ENCODE measurements at regions not wholly inside any gene's neighbourhood (a gene's known extent, or its start where the extent isn't known, plus 50 kb on each side); places are given as distances from the start of the nearest gene placed in this dataset.
"Not testable (repeated sequence)": the region's sequence is repeated elsewhere in the genome, so short reads cannot be mapped to it uniquely, and the experiment has no call there.

DNA sequence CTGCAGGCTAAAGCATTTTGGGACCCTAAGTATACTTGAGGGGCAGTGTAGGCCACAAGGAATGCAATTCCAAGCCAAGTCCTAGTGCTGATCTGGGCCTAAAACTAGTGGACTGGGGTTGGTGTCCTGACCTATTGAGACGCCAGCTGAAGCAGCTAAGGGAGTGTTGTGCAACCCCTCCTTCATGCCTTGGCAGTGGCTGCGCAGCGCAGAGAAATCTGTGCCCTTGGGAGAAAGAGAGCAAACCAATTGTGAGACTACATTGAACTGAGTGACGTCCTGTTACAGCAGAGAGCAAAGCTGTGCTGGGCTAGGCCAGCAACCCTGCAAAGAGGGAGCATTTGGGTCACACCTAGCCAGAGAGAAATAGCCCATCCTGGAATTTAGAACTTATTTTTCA is 2715.0 kb upstream of the PCDH20 start:
- H3K9ac ChIP-seq (ENCODE audit: low read depth, low read length), result no peak overlapping the region
- no peaks in the 10 kb centered on the region for H3K27me3 ChIP-seq (ENCODE audit: control insufficient read depth, insufficient read depth, low read length)
- no peak overlapping the region for H3K4me2 ChIP-seq (ENCODE audit: low read length)
- no peak overlapping the region for H3K4me3 ChIP-seq (ENCODE audit: low read length)
- H3K9me3 ChIP-seq (replicated peaks; ENCODE audit: low read length), result no peaks in the 10 kb centered on the region
- no peaks in the 10 kb centered on the region for H3K4me1 ChIP-seq (ENCODE audit: control insufficient read depth, insufficient read depth, low read length)
- no peaks in the 10 kb centered on the region for H3K36me3 ChIP-seq (ENCODE audit: insufficient read depth, low read length)

DNA sequence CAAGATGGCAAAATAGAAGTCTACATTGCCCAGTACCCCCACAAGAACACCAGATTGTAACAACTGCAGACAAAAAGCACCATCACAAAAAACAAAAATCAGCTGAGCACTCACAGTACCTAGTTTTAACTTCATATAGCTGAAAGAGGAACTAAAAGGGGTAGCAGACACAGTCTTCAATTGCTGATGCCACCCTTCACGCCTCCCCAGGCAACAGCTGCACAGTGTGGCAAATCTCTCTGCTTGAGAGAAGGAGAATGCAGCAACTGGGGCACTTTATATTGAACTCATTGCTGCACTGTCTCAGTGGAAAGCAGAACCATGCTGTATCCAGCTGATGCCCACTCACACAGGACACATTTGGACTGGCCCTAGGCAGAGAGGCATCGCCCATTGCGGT is 2714.5 kb upstream of the PCDH20 start:
- Histone ChIP-seq H3K4me3 (ENCODE audit: low read length) (no peak overlapping the region), H3K4me1 (ENCODE audit: control insufficient read depth, insufficient read depth, low read length) (no peaks in the 10 kb centered on the region), H3K36me3 (ENCODE audit: insufficient read depth, low read length) (no peaks in the 10 kb centered on the region), H3K9ac (ENCODE audit: low read depth, low read length) (no peak overlapping the region), H3K27me3 (ENCODE audit: control insufficient read depth, insufficient read depth, low read length) (no peaks in the 10 kb centered on the region), H3K9me3 (replicated peaks; ENCODE audit: low read length) (no peaks in the 10 kb centered on the region), H3K4me2 (ENCODE audit: low read length) (no peak overlapping the region)

DNA sequence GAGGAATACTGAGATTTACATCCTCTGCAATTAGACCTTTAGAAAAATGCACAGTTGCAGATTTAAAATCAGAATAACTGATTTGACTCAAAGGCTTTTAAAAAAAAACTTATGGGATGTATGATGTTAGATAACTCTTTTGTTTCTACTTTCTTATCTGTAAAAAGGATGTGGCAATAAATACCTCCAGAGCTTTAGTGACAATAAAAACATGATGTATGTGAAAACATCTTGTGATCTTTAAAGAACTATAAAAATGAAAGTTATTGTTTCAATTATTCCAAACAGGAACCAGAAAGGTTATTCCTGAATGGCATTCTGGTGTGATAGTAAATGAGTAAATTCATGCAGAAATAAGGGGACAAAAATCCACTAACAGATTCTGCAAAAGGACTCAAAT is 2712.2 kb upstream of the PCDH20 start:
- Histone ChIP-seq H3K36me3 (ENCODE audit: insufficient read depth, low read length) (no peaks in the 10 kb centered on the region), H3K4me2 (ENCODE audit: low read length) (no peak overlapping the region)

DNA sequence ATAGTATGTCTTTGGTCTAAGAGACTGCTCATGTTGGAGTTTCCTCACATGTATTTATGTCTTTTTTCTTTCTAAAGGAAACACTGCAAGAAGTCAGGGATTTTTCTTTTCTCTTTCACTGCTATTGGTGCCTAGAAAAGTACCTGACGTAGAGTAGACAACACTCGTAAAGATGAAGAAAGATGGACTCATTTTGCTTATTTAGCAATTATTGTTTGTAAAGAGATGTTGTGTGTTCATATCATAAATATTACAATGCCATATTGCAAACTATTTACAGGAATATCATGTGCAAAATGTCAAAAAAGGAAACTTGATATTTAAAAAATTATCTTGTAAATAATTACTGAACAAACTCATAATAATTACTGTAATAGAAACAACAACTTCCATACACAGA is 2711.5 kb upstream of the PCDH20 start:
- no peak overlapping the region for H3K9ac ChIP-seq (ENCODE audit: low read depth, low read length)
- H3K4me3 ChIP-seq (ENCODE audit: low read length), result no peak overlapping the region
- no peaks in the 10 kb centered on the region for H3K27me3 ChIP-seq (ENCODE audit: control insufficient read depth, insufficient read depth, low read length)
- peaks cover 5% of the 10 kb centered on the region for H3K4me1 ChIP-seq (ENCODE audit: control insufficient read depth, insufficient read depth, low read length)
- no peaks in the 10 kb centered on the region for H3K9me3 ChIP-seq (replicated peaks; ENCODE audit: low read length)
- H3K4me2 ChIP-seq (ENCODE audit: low read length), result no peak overlapping the region
- H3K36me3 ChIP-seq (ENCODE audit: insufficient read depth, low read length), result no peaks in the 10 kb centered on the region

More for the DNA sequence above, 2712.2 kb upstream of the PCDH20 start:
- Histone ChIP-seq H3K9ac (ENCODE audit: low read depth, low read length) (no peak overlapping the region), H3K27me3 (ENCODE audit: control insufficient read depth, insufficient read depth, low read length) (no peaks in the 10 kb centered on the region), H3K9me3 (replicated peaks; ENCODE audit: low read length) (no peaks in the 10 kb centered on the region), H3K4me3 (ENCODE audit: low read length) (no peak overlapping the region), H3K4me1 (ENCODE audit: control insufficient read depth, insufficient read depth, low read length) (peaks cover 5% of the 10 kb centered on the region)

DNA sequence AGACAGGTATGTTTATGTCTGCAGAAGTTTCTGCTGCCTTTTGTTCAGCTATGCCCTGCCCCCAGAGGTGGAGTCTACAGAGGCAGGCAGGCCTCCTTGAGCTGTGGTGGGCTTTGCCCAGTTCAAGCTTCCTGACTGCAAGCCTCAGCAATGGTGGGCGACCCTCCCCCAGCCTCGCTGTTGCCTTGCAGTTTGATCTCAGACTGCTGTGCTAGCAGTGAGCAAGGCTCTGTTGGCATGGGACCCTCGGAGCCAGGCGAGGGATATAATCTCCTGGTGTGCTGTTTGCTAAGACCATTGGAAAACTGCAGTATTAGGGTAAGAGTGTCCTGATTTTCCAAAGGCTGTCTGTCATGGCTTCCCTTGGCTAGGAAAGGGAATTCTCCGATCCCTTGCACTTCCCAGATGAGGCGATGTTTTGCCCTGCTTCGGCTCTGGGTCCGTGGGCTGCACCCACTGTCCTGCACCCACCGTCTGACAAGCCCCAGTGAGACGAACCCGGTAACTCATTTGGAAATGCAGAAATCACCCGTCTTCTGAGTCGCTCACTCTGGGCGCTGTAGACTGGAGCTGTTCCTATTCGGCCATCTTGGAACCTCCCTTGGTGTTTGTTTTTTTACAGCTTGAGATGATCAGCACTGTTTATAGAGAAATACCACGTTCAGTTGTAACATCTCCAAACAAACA is 2705.5 kb upstream of the PCDH20 start:
- H3K9ac ChIP-seq (ENCODE audit: low read depth, low read length); H3K4me2 ChIP-seq (ENCODE audit: low read length); H3K9me3 ChIP-seq (replicated peaks; ENCODE audit: low read length); H3K36me3 ChIP-seq (ENCODE audit: insufficient read depth, low read length); H3K4me3 ChIP-seq (ENCODE audit: low read length); H3K27me3 ChIP-seq (ENCODE audit: control insufficient read depth, insufficient read depth, low read length); H3K4me1 ChIP-seq (ENCODE audit: control insufficient read depth, insufficient read depth, low read length): not testable (repeated sequence)

DNA sequence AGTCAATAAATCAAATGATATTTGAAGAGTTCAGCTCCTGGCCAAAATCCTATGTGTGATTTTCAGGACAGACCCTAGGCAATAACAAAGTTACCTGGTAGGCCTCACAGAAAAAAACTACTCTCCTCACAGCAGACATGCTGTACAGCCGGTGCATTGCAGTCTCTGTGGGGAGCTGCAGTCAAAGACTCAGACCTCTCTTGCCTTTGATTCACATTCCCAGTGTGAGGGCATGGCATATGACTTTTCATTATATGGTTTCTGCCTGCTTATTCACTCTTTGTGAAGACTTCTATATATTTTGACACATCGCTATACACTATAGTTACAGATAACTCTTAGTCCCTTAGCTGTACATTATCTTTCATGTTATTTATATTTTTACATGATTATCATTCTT is 2684.3 kb upstream of the PCDH20 start:
- Histone ChIP-seq H3K36me3 (ENCODE audit: insufficient read depth, low read length) (no peaks in the 10 kb centered on the region), H3K4me3 (ENCODE audit: low read length) (no peak overlapping the region), H3K9ac (ENCODE audit: low read depth, low read length) (no peak overlapping the region), H3K27me3 (ENCODE audit: control insufficient read depth, insufficient read depth, low read length) (no peaks in the 10 kb centered on the region), H3K4me2 (ENCODE audit: low read length) (no peak overlapping the region), H3K4me1 (ENCODE audit: control insufficient read depth, insufficient read depth, low read length) (no peaks in the 10 kb centered on the region), H3K9me3 (replicated peaks; ENCODE audit: low read length) (no peaks in the 10 kb centered on the region)

DNA sequence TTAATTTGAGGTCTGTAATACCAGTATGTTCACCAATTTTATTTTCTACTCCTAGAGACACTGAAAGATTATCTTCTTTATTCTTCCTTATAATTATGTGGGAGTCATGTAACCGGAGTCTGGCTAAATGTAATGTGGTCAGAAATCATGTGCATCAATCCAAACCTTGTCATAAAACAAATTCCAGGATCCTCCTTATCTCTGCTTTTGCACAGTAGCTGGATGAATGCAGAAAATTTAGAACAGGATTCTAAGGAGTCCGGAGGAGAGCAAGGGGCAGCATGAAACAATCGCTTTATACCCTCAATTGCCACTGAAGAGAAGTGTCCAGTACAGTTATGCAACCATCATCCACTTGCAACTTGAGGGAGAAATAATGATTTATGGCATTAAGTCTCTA is 2674.7 kb upstream of the PCDH20 start:
- H3K4me1 ChIP-seq (ENCODE audit: control insufficient read depth, insufficient read depth, low read length), result no peaks in the 10 kb centered on the region
- no peak overlapping the region for H3K4me3 ChIP-seq (ENCODE audit: low read length)
- H3K9me3 ChIP-seq (replicated peaks; ENCODE audit: low read length), result no peaks in the 10 kb centered on the region
- no peaks in the 10 kb centered on the region for H3K27me3 ChIP-seq (ENCODE audit: control insufficient read depth, insufficient read depth, low read length)
- H3K36me3 ChIP-seq (ENCODE audit: insufficient read depth, low read length), result no peaks in the 10 kb centered on the region
- no peak overlapping the region for H3K9ac ChIP-seq (ENCODE audit: low read depth, low read length)
- no peak overlapping the region for H3K4me2 ChIP-seq (ENCODE audit: low read length)

DNA sequence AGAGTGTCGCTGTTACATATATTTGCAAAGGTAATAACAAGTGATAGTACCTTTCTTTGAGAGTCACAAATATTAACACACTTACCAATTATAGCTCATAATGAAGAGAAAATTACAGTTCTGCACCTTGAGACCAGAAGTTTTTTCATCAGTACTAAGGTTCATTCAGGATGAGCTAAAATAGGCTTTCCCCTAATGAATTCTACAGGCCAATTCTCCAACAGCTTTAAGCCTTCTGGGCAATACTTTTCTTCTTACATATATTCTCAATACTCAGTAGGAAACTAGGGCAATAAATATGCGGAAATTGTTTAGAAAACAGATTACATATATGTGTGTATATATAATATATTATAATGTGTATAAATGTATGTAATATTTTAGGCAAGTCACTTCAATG is 2672.8 kb upstream of the PCDH20 start:
- no peak overlapping the region for H3K4me2 ChIP-seq (ENCODE audit: low read length)
- H3K4me1 ChIP-seq (ENCODE audit: control insufficient read depth, insufficient read depth, low read length), result no peaks in the 10 kb centered on the region
- no peak overlapping the region for H3K9ac ChIP-seq (ENCODE audit: low read depth, low read length)
- H3K9me3 ChIP-seq (replicated peaks; ENCODE audit: low read length), result no peaks in the 10 kb centered on the region
- H3K36me3 ChIP-seq (ENCODE audit: insufficient read depth, low read length), result no peaks in the 10 kb centered on the region
- no peaks in the 10 kb centered on the region for H3K27me3 ChIP-seq (ENCODE audit: control insufficient read depth, insufficient read depth, low read length)
- H3K4me3 ChIP-seq (ENCODE audit: low read length), result no peak overlapping the region

DNA sequence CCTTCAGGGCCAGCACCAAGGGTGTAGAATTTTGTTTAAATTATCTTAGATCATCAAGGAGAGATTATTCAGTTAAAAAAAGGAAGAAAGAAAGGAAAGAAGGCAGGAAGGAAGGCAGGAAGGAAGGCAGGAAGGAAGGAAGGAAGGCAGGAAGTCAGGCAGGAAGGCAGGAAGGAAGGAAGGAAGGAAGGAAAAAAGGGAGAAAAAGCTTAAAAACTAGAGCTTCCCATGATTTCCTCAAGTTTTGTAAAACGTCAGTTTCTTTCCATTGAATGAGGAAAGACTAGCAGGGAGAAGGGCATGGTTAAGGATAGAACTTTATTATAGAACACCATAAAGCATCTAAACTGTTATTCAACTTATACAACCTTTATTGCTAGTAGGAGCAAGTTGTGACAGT is 2672.0 kb upstream of the PCDH20 start:
- H3K36me3 ChIP-seq (ENCODE audit: insufficient read depth, low read length), result no peaks in the 10 kb centered on the region
- no peaks in the 10 kb centered on the region for H3K27me3 ChIP-seq (ENCODE audit: control insufficient read depth, insufficient read depth, low read length)
- H3K4me3 ChIP-seq (ENCODE audit: low read length), result no peak overlapping the region
- no peaks in the 10 kb centered on the region for H3K9me3 ChIP-seq (replicated peaks; ENCODE audit: low read length)
- H3K4me1 ChIP-seq (ENCODE audit: control insufficient read depth, insufficient read depth, low read length), result no peaks in the 10 kb centered on the region
- no peak overlapping the region for H3K9ac ChIP-seq (ENCODE audit: low read depth, low read length)
- no peak overlapping the region for H3K4me2 ChIP-seq (ENCODE audit: low read length)

DNA sequence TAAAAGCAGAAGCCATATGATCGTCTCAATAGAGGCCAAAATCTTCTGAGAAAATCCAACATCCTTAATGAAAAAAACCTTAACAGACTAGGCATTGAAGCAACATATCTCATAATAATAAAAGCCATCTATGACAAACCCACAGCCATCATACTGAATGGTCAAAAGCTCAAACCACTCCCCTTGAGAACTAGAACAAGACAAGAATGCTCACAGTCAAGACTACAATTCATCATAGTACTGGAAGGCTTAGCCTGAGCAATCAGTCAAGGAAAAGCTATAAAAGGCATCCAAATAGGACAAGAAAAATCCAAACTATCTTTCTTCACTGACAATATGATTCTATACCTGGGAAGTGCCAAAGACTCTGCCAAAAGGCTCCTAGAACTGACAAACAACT is 2668.2 kb upstream of the PCDH20 start:
- Histone ChIP-seq H3K4me2 (ENCODE audit: low read length) (no peak overlapping the region), H3K4me3 (ENCODE audit: low read length) (no peak overlapping the region), H3K9ac (ENCODE audit: low read depth, low read length) (no peak overlapping the region), H3K27me3 (ENCODE audit: control insufficient read depth, insufficient read depth, low read length) (no peaks in the 10 kb centered on the region), H3K9me3 (replicated peaks; ENCODE audit: low read length) (no peaks in the 10 kb centered on the region), H3K36me3 (ENCODE audit: insufficient read depth, low read length) (no peaks in the 10 kb centered on the region), H3K4me1 (ENCODE audit: control insufficient read depth, insufficient read depth, low read length) (no peaks in the 10 kb centered on the region)

DNA sequence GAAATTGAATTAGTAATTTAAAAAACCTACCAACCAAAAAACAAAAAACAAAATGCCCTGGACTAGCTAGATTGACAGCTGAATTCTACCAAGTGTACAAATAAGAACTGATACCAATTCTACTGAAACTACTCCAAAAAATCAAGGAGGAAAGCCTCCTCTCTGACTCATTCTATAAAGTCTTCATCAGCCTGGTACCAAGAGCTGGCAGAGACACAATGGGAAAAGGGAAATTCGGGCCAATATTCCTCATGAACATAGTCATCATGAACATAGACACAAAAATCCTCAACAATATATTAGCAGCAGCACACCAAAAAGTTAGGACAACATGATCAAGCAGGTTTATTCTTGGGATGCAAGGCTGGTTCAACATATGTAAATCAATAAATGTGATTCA is 2667.7 kb upstream of the PCDH20 start:
- Histone ChIP-seq H3K4me3 (ENCODE audit: low read length) (no peak overlapping the region), H3K27me3 (ENCODE audit: control insufficient read depth, insufficient read depth, low read length) (no peaks in the 10 kb centered on the region), H3K4me1 (ENCODE audit: control insufficient read depth, insufficient read depth, low read length) (no peaks in the 10 kb centered on the region), H3K9ac (ENCODE audit: low read depth, low read length) (no peak overlapping the region), H3K4me2 (ENCODE audit: low read length) (no peak overlapping the region), H3K9me3 (replicated peaks; ENCODE audit: low read length) (no peaks in the 10 kb centered on the region), H3K36me3 (ENCODE audit: insufficient read depth, low read length) (no peaks in the 10 kb centered on the region)

DNA sequence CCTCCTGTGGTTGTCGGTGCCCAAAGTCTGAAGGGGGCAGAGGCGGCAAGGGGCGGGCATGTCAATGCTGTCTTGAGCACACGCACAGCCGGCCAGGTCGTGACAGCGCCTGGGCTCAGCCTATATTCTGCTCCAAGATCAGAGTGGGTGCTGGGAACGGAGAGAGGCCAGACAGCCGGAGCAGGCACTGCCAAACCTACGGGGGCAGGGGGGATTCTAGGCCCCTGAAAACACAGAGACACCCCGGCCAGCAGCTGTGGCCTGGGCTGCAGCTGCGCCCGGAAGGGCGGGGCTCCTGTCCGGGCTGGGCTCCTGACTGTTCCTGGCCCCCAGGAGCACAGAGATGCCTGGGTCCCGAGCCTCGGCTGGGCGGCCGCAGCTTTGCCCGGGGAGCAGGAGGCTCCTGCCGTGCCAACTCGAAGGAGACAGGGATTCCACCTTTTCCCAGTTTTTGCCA is 2662.9 kb upstream of the PCDH20 start:
- Histone ChIP-seq H3K9ac (ENCODE audit: low read depth, low read length) (no peak overlapping the region), H3K9me3 (replicated peaks; ENCODE audit: low read length) (no peaks in the 10 kb centered on the region), H3K4me3 (ENCODE audit: low read length) (no peak overlapping the region), H3K4me1 (ENCODE audit: control insufficient read depth, insufficient read depth, low read length) (no peaks in the 10 kb centered on the region), H3K36me3 (ENCODE audit: insufficient read depth, low read length) (no peaks in the 10 kb centered on the region), H3K4me2 (ENCODE audit: low read length) (no peak overlapping the region), H3K27me3 (ENCODE audit: control insufficient read depth, insufficient read depth, low read length) (no peaks in the 10 kb centered on the region)

Data from skeletal muscle satellite cell (primary cell).